ENCODE measurements at regions not wholly inside any gene's neighbourhood (a gene's known extent, or its start where the extent isn't known, plus 50 kb on each side); places are given as distances from the start of the nearest gene placed in this dataset.

- TF ChIP-seq, protein P1, sequence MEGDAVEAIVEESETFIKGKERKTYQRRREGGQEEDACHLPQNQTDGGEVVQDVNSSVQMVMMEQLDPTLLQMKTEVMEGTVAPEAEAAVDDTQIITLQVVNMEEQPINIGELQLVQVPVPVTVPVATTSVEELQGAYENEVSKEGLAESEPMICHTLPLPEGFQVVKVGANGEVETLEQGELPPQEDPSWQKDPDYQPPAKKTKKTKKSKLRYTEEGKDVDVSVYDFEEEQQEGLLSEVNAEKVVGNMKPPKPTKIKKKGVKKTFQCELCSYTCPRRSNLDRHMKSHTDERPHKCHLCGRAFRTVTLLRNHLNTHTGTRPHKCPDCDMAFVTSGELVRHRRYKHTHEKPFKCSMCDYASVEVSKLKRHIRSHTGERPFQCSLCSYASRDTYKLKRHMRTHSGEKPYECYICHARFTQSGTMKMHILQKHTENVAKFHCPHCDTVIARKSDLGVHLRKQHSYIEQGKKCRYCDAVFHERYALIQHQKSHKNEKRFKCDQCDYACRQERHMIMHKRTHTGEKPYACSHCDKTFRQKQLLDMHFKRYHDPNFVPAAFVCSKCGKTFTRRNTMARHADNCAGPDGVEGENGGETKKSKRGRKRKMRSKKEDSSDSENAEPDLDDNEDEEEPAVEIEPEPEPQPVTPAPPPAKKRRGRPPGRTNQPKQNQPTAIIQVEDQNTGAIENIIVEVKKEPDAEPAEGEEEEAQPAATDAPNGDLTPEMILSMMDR (IDR thresholded peaks at IDR 0.05): no peak
- TF ChIP-seq POLR2A (IDR thresholded peaks at IDR 0.05) (no peak), EP300 (IDR thresholded peaks at IDR 0.05) (no peak), POLR2AphosphoS5 (IDR thresholded peaks at IDR 0.05) (no peak)
- WGBS, 2 donors (ENCODE audit: low coverage in 1 of 2): 100% methylated on average over 1 of the region's 1 CpG; no CpG with 5 or more reads in 1 of the 2 donors
- H3K4me1 ChIP-seq: no peaks in the 10 kb centered on the region
- no peaks in the 10 kb centered on the region for H3K36me3 ChIP-seq
- ATAC-seq: no peak
- no peaks in the 10 kb centered on the region for H3K9me3 ChIP-seq
- no peaks in the 10 kb centered on the region for H3K27me3 ChIP-seq
- H3K27ac ChIP-seq: no peak overlapping the region
- H3K4me3 ChIP-seq: no peak overlapping the region
Observed at GRCh38 chr17:13977837-13978236, 91.5 kb upstream of the COX10 start.

DNA sequence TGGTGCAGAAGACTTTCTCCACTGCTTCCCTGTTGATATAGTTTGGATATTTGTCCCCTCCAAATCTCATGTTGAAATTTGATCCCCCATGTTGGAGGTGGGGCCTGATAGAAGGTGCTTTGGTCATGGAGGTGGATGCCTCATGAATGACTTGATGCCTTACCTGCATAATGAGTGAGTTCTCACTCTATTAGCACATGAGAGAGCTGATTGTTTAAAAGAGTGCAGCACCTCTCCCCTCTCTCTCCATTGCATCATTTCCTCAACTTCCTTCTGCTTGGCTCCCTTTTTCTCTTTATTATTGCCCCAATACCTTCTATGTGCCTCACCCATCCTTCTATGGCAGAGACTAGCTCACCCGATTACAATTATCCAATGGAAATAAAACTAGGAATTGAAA lies 90.8 kb upstream of the COX10 start:
- 67 to 100% methylated on average over 1 of the region's 1 CpG for WGBS, 2 donors (ENCODE audit: low coverage in 1 of 2)
- no peaks in the 10 kb centered on the region for H3K4me1 ChIP-seq
- no peaks in the 10 kb centered on the region for H3K36me3 ChIP-seq
- TF ChIP-seq, protein P1 (IDR thresholded peaks at IDR 0.05): no peak
- TF ChIP-seq POLR2AphosphoS5 (IDR thresholded peaks at IDR 0.05): no peak
- TF ChIP-seq POLR2A (IDR thresholded peaks at IDR 0.05): no peak
- no peak for TF ChIP-seq EP300 (IDR thresholded peaks at IDR 0.05)
- no peak overlapping the region for H3K4me3 ChIP-seq
- no peaks in the 10 kb centered on the region for H3K9me3 ChIP-seq
- ATAC-seq: no peak
- no peaks in the 10 kb centered on the region for H3K27me3 ChIP-seq
- no peak overlapping the region for H3K27ac ChIP-seq

DNA sequence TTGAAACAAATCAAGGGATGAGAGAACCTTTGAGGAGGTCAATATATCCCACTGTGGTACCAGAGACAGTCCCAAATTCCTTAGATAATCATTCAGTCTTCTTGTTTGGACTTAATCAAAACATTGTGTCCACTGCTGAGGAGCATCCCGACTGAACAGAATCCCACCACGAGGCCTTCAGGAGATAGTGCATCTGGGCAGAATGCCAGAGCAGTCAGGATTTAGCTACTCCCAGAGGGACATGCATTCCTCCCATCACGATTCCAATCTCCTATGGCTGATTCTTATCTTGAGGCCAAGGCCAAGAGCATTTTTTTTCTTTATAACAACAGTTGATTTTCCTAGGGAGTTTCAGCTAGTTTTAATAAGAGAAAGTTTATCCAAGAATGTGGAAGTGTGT lies 87.4 kb upstream of the COX10 start:
- H3K27ac ChIP-seq: no peak overlapping the region
- TF ChIP-seq POLR2AphosphoS5 (IDR thresholded peaks at IDR 0.05) (no peak), EP300 (IDR thresholded peaks at IDR 0.05) (no peak), POLR2A (IDR thresholded peaks at IDR 0.05) (no peak)
- TF ChIP-seq, protein P1 (IDR thresholded peaks at IDR 0.05): no peak
- no peak overlapping the region for H3K4me3 ChIP-seq
- no peaks in the 10 kb centered on the region for H3K9me3 ChIP-seq
- WGBS, 2 donors (ENCODE audit: low coverage in 1 of 2): 33 to 42% methylated on average over 1 to 3 of the region's 3 CpGs
- no peaks in the 10 kb centered on the region for H3K4me1 ChIP-seq
- H3K36me3 ChIP-seq: no peaks in the 10 kb centered on the region
- no peak for ATAC-seq
- no peaks in the 10 kb centered on the region for H3K27me3 ChIP-seq

DNA sequence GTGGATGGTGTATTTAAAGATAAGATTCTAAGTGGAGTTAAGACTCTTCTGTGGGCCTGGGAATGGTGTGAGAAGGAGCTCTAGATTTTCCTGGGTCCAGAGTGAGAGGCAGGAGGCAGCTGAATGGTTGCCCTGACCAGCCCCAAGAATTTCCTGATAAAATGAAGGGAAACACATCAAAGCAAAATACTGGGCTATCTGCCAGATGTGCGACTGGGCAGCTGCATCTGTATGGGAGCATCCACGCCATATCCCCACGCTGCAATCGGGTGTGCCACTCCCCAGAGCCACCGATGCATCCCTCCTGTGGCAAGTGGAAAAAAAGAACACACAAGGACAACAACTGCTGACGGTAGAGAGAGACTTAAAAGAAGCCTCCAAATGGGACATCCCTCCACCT lies 84.3 kb upstream of the COX10 start:
- WGBS, 2 donors (ENCODE audit: low coverage in 1 of 2): 57 to 70% methylated on average over 2 to 6 of the region's 6 CpGs
- no peaks in the 10 kb centered on the region for H3K27me3 ChIP-seq
- H3K4me3 ChIP-seq: no peak overlapping the region
- no peak for TF ChIP-seq POLR2AphosphoS5 (IDR thresholded peaks at IDR 0.05)
- no peak for TF ChIP-seq EP300 (IDR thresholded peaks at IDR 0.05)
- TF ChIP-seq, protein P1 (IDR thresholded peaks at IDR 0.05): no peak
- TF ChIP-seq POLR2A (IDR thresholded peaks at IDR 0.05): no peak
- H3K9me3 ChIP-seq: no peaks in the 10 kb centered on the region
- H3K27ac ChIP-seq: no peak overlapping the region
- ATAC-seq: no peak
- H3K4me1 ChIP-seq: no peaks in the 10 kb centered on the region
- H3K36me3 ChIP-seq: no peaks in the 10 kb centered on the region

GRCh38 chr17:13986855-13987254 lies 82.4 kb upstream of the COX10 start:
- Histone ChIP-seq H3K9me3 (no peaks in the 10 kb centered on the region), H3K4me1 (no peaks in the 10 kb centered on the region), H3K4me3 (no peak overlapping the region), H3K27me3 (no peaks in the 10 kb centered on the region), H3K36me3 (no peaks in the 10 kb centered on the region), H3K27ac (no peak overlapping the region)
- ATAC-seq: no peak
- TF ChIP-seq, protein P1 (IDR thresholded peaks at IDR 0.05): no peak
- TF ChIP-seq POLR2A (IDR thresholded peaks at IDR 0.05) (no peak), EP300 (IDR thresholded peaks at IDR 0.05) (no peak), POLR2AphosphoS5 (IDR thresholded peaks at IDR 0.05) (no peak)
- 53 to 100% methylated on average over 1 to 2 of the region's 4 CpGs for WGBS, 2 donors (ENCODE audit: low coverage in 1 of 2)

All from gastroesophageal sphincter (tissue), 4 donors.